ENCODE measurements at regions not wholly inside any gene's neighbourhood (a gene's known extent, or its start where the extent isn't known, plus 50 kb on each side); places are given as distances from the start of the nearest gene placed in this dataset.
"Not testable (repeated sequence)": the region's sequence is repeated elsewhere in the genome, so short reads cannot be mapped to it uniquely, and the experiment has no call there.

DNA sequence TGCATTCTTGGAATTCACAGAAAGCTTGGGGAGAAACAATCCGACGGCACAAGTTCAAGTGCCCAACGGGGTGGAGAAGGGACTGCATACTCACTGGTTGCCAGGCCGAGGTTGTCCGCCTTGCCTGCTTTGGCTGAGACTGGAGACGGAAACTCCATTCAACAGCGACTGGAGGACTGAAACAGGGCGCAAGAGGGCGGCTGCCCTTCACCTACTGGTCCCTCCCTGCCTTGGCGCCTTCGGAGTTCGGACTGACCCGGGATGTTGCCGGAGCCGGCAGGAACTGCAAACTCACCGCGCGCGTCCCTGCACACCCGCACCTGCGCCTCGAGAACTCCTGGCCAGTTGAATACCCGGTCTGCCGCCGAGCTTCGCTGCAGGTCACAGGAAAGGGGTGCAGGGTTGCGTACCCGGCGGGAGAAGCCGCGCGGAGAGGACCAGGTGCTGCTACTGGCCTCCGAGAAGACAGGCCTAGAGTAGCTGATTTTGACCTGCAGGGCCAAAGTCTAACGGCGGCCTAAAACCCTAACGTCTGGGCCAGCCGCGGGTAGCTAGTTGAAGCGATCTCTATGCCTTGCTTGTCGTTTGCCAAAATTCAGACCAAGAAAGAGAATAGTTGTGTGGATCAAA lies 132.9 kb downstream of the FAM72B start:
- not testable (repeated sequence) for DNase-seq

DNA sequence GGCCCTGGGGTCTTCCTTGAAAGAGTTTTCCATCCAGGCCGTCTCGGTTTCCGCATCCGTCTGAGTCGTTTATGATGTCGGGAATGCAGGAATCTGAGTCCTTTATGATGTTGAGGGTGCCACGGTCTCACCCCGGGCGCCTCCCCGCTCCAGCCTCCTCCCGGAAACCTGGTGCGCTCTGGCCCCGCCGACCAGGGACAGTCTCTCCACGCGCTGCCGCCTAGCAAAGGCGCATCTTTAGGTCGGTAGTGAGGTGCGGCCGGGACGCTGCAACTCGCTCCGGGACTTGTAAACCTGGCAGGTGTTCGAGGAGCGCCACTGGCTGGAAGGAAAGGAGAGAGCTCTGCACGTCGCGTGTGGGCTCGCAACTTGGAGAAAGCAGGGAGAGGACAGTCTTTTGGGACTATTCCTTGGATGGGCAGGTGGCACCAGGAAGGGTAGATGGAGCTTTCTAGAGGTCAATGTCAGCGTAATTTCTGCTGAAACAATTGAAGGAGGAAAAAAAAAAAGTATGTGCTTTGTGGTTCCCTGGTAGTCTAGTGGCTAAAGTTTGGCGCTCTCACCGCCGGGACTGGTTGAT lies 132.0 kb downstream of the FAM72B start:
- not testable (repeated sequence) for DNase-seq

DNA sequence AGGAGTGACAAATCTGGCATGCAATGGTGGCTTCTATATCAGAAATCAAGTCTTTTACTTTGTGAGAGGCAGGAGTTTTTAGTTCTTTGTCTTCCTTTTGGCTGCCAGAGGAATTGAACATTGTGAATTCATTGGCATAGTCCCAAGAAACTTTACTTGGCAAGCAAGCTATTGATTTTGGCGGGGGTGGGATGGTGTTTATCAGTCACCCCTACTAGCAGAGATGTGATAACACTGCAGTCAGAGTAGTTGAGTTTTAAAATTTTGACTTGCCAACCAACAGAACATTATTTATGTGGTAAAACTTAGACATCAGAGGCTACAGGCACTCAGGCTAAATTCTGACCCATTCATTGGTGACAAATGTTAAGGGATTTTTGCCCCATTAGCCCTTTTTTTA lies 129.2 kb downstream of the FAM72B start:
- not testable (repeated sequence) for DNase-seq

DNA sequence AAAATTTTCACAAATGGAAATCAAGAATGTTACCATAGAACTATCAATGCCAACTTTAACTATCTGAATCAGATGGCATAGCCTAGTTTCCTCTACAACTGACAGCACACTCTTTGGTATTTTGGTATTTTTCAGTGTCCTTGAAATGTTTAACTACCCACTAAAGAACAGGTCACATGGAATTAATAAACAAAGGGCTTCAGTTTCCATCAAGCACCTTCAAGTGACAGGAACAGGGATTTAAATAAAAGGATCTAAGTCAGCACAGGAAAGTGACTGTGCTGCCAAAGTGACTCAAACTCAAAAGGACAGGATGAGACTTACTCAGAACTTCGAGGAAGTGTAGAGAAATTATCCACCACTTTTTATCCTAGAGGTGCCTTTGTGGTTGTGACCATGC lies 117.2 kb downstream of the FAM72B start:
- DNase-seq, result not testable (repeated sequence)

DNA sequence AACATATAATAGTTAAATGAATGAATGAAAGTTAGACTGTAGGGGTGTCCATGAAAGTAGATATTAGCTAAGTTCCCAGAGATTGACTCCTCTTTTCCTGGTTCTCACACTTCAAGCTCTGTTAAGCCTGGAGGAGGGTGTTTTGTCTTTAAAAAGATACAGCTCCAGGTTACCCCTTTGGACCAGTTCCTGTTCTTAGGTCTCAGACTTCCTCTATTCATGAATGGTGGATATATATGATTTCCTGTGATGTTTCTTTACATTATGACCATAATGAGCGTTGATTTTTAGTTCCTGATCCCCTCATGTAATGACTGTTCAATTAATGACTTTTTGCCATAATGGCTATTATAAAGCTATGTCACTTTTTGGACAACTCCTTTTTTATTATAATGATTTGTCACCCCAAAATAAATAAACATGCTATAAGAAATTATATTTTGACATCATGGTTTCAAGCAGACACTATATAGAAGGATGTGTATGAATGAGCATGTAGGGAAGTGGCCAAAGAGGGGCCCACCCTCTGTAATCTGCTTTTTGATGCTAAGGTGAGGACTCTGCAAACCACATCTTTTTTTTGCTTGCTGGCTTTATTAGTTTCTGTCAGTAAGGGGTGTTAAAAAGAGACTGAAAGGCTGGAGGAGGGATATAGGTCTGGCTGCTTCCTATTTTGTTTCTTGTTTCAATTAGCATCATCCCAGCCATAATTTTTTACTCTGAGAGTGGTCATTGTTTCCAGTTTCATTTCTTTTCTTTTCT lies 115.2 kb downstream of the FAM72B start:
- not testable (repeated sequence) for DNase-seq

DNA sequence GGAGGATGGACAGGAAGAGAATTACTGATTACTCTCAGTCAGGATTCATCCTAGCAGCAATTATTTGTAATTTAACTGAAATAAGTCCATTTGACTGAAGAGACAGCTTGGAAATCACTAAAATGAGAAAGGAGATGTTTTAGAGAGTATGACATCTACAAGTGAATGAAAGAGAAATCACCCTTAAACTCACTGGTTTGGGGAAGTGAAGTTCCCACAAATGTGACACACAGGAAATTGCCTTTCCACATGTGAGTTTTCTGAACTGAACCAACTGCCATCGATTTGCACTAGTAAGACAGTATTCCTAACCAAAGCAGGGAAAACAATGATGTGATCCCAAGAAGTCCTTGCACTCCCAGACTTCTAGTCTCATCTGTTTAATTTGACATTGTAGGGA lies 110.3 kb downstream of the FAM72B start:
- not testable (repeated sequence) for DNase-seq

DNA sequence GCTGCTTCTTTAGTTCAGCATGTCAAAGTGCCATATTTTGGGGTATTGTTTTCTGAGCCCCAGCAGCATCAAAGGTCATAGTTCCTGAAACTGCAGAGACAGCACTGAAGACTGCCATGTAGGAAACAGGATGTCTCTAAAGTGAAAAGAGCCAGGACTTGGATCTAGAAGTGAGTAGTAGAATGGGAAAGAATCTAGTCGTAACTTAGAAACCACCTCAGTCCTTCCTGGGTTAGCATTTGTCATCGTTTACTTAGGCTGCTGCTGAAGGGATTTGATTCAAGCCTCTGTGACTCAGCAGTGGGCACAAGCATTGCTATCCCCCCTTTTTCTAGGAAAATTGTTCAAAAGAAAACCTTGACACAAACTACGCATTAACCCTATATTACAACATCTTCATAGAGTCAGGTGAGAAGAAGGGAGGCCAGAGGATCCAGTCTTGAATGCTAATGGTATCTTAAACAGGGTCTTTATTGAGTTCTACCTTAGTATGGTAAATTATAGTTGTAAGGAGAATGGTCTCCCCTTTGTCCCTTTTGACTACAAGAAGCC lies 108.8 kb downstream of the FAM72B start:
- not testable (repeated sequence) for DNase-seq

DNA sequence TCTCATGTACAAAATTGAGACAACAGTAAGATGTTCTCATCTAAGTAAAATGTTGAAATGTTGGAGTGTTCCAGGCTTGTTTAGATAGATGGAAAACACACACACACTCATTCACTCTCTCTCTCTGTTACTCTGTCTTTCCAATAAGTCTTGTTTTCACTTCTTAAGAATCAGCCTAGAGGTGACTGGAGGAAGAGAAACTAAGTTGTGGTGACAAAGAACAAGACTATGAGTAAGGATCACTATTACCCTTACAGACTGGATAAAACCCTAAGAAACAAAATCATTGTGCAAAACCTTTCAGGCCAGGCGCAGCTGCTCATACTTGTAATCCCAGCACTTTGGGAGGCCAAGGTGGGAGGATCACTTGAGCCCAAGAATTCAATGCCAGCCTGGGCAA lies 107.5 kb downstream of the FAM72B start:
- not testable (repeated sequence) for DNase-seq

DNA sequence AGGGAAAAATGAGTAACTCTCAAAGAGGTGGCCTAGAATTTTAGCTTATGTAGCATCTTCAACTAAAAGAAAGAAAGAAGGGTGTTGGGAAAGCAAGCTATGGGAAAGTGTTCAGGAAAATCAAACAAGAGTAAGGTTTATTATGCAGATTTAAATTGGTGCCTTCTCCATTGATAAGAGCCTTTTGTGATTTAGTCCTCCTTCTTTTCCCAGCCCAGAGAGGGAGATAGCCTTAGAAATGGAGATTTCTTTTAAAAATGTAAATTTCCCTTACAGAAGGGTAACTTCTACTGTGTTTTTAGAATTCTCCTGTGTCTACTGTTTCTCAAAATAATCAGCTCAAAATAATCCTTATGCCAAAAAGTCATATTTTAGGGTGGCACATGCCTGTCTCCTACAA lies 104.5 kb downstream of the FAM72B start:
- DNase-seq, result not testable (repeated sequence)

DNA sequence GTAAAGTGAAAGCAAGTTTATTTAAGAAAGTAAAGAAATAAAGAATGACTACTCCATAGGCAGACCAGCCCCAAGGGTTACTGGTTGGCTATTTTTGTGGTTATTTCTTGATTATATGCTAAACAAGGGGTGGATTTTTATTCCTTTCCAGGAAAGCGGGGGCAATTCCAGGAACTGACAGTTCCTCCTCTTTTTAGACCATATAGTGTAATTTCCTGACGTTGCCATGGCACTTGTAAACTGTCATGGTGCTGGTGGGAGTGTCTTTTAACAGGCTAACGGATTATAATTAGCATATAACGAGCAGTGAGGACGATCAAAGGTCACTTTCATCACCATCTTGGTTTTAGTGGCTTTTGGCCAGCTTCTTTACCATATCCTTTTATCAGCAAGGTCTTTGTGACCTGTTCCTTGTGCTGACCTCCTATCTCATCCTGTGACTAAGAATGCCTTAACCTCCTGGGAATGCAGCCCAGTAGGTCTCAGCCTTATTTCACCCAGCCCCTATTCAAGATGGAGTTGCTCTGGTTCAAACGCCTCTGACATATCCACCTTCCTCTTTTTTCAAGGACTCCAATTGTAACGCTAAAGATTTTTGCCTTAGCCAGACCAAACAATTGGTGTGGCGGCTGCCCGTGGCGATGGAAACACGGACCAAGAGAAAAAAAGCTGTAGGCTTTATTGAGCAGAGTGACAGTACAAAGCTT lies 103.8 kb downstream of the FAM72B start:
- DNase-seq, result not testable (repeated sequence)

DNA sequence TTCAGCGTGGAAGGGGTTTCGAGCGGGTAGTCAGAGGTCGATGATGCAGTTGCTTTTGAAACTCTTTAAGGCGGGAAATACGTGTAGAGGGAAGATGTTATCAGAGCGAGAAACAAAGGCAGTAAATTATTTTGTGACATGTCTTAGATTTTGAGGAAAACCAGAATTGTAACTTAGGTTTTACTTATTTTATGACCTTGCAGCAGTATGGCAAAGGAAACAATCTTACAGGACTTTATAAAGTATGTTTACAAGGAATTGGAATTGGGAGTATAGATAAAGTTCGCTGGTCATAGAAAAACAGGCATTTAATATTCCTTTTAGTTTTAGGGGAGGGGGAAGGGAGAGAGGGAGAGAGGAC lies 103.3 kb downstream of the FAM72B start:
- not testable (repeated sequence) for DNase-seq

DNA sequence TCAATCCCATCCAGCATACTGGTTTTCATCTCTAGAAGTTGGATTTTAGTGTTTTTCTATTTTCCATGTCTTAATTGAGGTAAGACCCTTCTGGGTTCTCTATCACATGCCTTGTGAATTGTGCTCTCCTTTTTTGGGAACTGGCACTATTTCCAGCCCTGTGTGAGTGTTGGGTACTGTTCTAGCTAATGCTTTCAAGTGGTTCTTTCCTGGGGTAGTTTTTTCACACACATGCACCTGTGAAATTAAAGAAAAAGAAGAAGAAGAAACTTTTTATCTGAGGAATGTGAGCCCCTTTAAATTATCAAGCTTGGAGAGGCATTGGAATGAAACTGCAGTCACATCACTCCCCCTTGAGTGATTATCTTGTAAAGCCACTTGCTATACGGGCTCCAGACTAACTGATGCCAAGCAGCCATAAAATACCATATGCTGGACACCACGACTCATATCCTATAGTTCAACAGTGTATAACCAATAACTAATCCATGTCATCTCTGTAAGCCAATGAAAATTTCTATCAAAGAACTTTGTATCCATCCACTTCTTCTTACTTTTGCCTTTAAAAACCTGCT lies 102.4 kb downstream of the FAM72B start:
- not testable (repeated sequence) for DNase-seq

DNA sequence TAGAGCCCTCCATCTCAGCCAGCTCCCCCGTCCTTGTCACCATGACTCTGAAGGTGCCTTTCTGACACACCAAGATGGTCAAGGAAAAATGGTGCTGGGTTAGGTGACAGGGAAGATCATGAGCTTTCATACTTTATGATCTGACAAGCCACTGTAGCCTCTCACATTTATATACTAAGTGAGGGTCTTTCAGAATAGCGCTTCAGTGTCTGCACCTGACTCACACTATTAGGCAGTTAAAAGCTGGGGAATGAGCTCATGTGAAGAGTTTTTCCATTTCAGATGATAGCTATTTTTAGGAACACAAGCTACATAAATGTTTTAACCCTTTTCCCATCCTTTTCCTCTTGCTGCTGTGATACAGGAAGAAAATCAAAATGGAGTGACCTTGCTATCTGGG lies 101.1 kb downstream of the FAM72B start:
- not testable (repeated sequence) for DNase-seq

DNA sequence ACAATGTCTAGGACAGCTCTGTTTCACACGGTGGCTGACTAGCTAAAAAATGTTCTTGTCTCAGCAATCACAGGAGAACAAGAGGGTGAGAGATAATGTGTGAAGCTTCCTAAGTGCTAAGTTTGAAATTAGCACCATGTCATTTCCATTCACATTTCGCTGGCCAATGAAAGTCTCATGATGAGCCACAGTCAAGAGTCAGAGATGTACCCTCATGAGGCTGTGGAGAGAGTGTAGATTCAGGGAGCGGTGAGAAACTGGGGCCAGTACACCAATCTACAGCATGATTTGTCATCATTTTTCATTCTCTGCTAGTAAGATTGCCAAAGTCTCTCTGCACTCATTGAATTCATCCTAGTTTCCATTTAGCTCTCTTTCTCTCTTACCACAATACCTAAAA lies 97.9 kb downstream of the FAM72B start:
- not testable (repeated sequence) for DNase-seq

DNA sequence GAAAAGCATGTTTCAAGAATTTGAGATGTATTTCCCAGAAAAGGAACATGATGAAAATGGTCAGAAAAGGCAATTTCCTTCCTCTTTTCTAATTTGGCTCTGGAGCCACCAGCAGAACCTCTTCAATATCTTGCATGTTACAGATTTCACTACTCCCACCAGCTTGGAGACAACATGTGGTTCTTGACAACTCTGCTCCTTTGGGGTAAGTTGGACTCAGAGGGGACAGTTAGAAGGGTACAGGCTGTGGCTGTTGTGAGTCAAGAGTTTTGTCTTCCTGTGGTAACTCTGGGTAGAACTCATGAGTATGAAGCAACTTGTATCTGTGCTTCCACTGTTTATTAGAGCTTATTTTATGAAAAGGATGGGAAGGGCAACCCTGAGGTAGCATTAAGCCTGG lies 96.9 kb downstream of the FAM72B start:
- not testable (repeated sequence) for DNase-seq

DNA sequence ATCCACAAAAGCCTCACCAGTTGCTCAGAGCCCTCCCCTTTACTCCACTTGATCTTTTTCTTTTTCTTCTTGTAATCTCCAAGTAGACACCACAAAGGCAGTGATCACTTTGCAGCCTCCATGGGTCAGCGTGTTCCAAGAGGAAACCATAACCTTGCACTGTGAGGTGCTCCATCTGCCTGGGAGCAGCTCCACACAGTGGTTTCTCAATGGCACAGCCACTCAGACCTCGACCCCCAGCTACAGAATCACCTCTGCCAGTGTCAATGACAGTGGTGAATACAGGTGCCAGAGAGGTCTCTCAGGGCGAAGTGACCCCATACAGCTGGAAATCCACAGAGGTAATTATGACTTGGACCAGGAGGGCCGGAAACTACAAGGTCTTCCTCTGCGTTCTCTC lies 95.6 kb downstream of the FAM72B start:
- not testable (repeated sequence) for DNase-seq

DNA sequence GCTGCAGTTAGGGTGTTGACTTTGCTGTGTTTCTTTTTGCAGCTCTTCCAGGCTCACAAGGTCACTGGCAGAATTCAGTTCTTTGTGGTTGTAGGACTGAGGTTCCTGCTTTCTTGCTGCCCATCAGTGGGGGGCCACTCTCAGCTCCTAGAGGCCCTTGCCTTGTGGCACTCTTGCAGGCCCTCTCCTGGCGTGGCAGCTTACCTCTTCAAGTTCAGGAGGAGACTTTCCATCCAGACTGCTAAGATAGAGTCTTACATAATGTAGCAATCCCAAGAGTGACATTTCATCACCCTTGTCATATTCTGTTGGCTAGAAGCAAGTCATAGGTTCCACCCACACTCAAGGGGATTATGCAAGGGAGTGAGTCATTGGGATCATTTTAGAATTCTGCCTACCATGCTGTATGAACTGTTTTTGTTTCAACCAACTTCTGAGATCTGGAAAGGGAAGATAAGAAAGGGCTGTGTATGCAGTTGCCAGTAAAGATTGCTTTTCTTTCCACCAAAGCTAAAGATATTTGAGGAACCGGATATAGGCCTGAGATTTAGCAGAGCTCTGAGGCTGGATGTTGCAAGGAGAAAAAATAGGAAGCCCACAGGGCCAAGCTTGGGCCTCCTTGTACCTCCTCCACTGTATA lies 91.7 kb downstream of the FAM72B start:
- DNase-seq, result peak in 1 of 58 donors; percentile 2

DNA sequence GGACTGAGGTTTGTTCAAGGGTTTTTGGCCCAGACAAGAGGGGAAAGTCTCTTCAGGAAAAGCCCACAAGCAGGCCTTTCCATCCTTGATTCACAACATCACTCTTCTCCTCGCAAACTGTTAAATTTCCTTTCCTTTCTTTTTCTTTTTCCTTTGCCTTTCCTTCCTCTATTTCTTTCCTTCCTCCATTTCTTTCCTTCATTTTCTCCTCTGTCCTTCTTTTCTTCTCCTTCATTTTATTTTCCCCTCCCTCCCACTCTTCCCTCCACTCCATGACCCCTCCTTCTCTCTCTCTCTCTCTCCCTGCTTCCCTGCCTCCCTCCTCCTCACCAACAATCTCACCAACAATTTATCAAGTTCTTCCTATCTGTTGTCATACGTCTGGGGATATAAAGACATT lies 89.1 kb downstream of the FAM72B start:
- not testable (repeated sequence) for DNase-seq

DNA sequence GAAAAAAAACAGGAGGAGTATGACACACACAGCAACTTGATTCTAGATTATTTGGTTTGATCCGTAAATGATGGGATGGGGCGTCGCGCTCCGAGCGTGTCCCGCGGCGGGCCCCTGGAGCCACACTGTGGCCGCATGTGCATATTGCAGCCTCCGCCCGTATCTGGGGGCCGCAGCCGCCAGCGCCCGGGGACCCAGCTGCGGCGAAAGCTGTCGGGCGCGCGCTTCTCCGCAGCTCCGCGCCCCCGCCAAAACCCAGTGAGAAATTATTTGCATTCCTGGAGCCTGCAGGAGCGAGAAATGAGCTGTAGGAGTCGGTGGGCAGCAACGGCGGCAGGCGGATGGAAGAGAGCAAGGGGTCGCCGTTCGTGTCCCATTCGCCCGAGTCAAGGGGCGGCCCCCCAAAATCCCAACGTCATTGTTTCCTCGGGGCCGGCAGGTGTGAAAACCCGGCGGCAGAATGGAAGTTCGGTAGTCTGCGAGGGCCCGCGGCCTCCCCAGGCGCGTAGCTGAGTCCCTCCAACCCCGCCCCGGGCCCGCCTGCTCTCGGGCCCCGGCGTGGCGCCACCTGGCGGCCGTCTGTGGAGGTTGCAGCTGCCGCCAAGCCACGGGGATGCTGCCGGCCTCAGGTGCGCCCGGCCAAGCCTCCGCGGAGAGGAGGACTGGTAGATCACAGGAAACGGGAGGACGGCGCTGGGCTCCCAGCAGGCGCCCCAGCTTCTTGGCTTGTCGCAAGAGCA lies 86.8 kb downstream of the FAM72B start:
- DNase-seq, result peak in 41 of 58 donors; percentile 22 to 81 (median 51)

DNA sequence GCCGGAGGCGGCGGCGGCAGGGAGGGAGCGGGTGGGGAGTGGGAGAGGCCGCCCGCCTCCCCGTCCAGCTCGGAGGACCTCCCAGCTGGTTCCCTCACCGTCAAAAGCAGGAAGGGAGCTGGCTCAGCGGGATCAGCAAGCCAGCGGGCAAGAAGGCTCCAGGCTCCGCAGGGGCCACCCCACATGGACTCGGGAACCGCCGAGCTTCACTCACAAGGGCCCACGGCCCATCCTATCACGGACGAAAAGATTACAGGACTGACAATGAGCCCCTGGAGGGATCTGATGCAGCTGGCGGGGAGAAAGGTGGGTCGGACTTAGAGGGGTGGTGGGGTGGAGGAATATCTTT lies 86.3 kb downstream of the FAM72B start:
- peak in 10 of 58 donors; percentile 6 to 57 (median 24) for DNase-seq
